Mucosa of descending colon (tissue), 3 donors: ENCODE measurements at regions not wholly inside any gene's neighbourhood (a gene's known extent, or its start where the extent isn't known, plus 50 kb on each side); places are given as distances from the start of the nearest gene placed in this dataset.
A peak's percentile ranks its signal among the peaks of the same experiment; 100 is the strongest.
"Not testable (repeated sequence)": the region's sequence is repeated elsewhere in the genome, so short reads cannot be mapped to it uniquely, and the experiment has no call there.

Source experiments
- ATAC-seq: fragments of 200-7000 bp; cut with Tn5 transposase; one replicate; pipeline ENCODE4 v1.9.1; 2020; ENCODE audit warnings: mild to moderate bottlenecking, moderate library complexity
- DNase-seq, 3 donors: peaks; one replicate each; pipeline ENCODE4 v3.0.0-alpha.2; 2020
- H3K36me3 ChIP-seq: fragments of 200-600 bp; one replicate; pipeline ENCODE4 v1.8.0; 2021; ENCODE audit warnings: low read depth, mild to moderate bottlenecking
- H3K4me1 ChIP-seq: fragments of 200-600 bp; one replicate; pipeline ENCODE4 v1.8.0; 2021; ENCODE audit warnings: low read depth, mild to moderate bottlenecking
- H3K4me3 ChIP-seq: fragments of 200-600 bp; one replicate; pipeline ENCODE4 v1.8.0; 2021; ENCODE audit warnings: mild to moderate bottlenecking
- H3K9me3 ChIP-seq: fragments of 200-600 bp; one replicate; pipeline ENCODE4 v1.8.0; 2021; ENCODE audit warnings: mild to moderate bottlenecking
- intact Hi-C, 2 donors: fragments of 100-400 bp; cut with DNase I in 1 of 2; cut with micrococcal nuclease in 1 of 2; formaldehyde crosslinking; loops; one replicate each; pipeline versions ENCODE4 v1.11.0 to v1.11.1; 2022; cut with DNase I, micrococcal nuclease
- TF ChIP-seq, protein P1 (sequence below): fragments of 200-600 bp; IDR thresholded peaks from one replicate; pipeline ENCODE4 v1.8.0; 2022; ENCODE audit warnings: antibody characterized with exemption, mild to moderate bottlenecking
- donor health status: DM: no; HTN: no; CAD: no; lungs with moderate emphysema.
- donor health status: DM: no; HTN: no; CAD: no.
- donor health status: DM: no; HTN: yes; CAD: no.

DNA sequence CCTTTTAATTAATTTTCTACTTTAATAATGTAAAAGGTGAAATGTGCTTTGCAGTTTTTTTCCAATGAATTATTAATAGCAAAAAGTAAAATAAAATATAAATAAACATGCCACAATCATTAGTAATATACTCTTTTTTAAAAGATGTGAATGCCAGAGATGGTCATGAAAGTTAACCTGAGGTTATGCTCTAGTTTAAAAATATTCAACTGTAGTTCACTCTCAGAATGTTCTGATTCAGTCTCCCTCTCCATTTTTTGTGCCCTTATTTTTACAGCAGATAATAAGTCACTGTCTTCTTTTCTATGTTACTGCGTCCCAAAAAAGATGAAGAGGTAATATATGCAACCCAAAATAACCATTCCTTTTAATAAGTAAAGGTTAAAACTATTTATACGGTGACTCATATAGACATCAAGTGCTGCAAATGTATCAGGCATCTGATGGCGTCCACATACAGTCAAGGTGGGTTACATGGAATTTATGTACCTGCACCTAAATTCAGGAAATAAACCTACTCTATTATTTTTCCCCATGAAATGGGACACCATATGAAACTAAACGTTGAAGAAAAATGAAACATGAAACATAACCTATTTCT is 153.6 kb upstream of the ZNF804A start:
- TF ChIP-seq, protein P1, sequence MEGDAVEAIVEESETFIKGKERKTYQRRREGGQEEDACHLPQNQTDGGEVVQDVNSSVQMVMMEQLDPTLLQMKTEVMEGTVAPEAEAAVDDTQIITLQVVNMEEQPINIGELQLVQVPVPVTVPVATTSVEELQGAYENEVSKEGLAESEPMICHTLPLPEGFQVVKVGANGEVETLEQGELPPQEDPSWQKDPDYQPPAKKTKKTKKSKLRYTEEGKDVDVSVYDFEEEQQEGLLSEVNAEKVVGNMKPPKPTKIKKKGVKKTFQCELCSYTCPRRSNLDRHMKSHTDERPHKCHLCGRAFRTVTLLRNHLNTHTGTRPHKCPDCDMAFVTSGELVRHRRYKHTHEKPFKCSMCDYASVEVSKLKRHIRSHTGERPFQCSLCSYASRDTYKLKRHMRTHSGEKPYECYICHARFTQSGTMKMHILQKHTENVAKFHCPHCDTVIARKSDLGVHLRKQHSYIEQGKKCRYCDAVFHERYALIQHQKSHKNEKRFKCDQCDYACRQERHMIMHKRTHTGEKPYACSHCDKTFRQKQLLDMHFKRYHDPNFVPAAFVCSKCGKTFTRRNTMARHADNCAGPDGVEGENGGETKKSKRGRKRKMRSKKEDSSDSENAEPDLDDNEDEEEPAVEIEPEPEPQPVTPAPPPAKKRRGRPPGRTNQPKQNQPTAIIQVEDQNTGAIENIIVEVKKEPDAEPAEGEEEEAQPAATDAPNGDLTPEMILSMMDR: no peak
- no peak overlapping the region for H3K4me3 ChIP-seq
- no peaks in the 10 kb centered on the region for H3K4me1 ChIP-seq
- intact Hi-C loops: no loop called here
- ATAC-seq (no peak), DNase-seq (no peak)
- no peaks in the 10 kb centered on the region for H3K9me3 ChIP-seq
- H3K36me3 ChIP-seq: no peaks in the 10 kb centered on the region

DNA sequence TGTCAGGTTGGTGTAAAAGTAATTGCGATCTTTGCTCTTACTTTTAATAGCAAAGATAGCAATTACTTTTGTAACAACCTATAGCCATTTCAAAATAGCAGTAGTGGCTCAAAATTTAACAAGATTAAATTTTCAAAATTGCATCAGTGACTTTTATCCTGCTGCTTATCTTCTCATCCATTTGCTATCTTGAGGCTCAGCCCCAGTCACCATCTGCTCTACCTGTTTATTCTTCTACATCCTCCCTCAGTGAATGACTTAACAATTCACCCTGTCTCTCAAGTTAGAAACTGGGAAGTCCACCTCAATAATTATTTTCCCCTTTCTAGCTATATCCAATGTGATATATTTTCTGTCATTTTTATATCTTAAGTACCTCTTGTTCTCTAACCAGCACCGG is 148.6 kb upstream of the ZNF804A start:
- peak; percentile 63 for ATAC-seq
- intact Hi-C loops: no loop called here
- peak in 1 of 3 donors; percentile 28 for DNase-seq
- Histone ChIP-seq H3K9me3 (no peaks in the 10 kb centered on the region), H3K4me3 (no peak overlapping the region), H3K36me3 (no peaks in the 10 kb centered on the region), H3K4me1 (no peaks in the 10 kb centered on the region)
- TF ChIP-seq, protein P1: no peak

DNA sequence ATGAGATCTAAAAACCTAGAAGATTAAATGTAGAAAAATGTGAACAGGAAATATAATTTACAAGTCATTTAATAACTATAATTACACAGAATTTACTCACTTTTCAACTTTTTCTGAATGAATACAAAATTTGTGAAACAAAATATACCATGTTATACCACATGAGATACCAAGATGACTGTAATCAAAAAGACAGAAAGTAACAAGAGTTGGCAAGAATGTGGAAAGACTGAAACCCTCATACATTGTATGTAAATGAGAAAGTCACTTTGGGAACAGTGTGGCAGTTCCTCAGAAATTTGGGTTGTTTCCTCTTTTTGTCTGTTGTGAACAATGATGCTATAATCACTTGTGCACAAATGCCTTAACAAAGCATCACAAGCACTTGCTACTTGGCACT is 145.4 kb upstream of the ZNF804A start:
- TF ChIP-seq, protein P1: no peak
- no peak for ATAC-seq
- no peak for DNase-seq
- H3K4me1 ChIP-seq: no peaks in the 10 kb centered on the region
- H3K4me3 ChIP-seq: no peak overlapping the region
- no peaks in the 10 kb centered on the region for H3K9me3 ChIP-seq
- intact Hi-C loops: no loop called here
- H3K36me3 ChIP-seq: no peaks in the 10 kb centered on the region

DNA sequence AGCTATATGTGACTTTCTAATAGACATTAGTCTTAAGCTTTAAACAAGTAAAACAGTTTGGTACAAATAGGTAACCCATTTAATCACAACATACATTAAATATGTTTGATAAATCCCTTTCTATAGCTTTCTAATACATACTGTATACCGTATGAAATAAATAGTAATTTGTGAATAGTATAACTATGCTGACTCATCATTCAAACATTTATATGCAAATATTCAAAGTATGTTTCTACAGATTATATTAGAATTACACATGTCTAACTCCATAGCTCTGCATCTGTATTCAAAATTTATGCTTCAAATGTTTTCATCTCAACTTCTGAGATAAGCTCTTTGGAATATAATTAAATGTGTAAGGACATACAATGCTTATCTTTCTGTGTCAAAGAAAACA is 142.7 kb upstream of the ZNF804A start:
- H3K4me1 ChIP-seq: no peaks in the 10 kb centered on the region
- intact Hi-C loops: no loop called here
- ATAC-seq (no peak), DNase-seq (no peak)
- no peak overlapping the region for H3K4me3 ChIP-seq
- H3K36me3 ChIP-seq: no peaks in the 10 kb centered on the region
- no peaks in the 10 kb centered on the region for H3K9me3 ChIP-seq
- TF ChIP-seq, protein P1: no peak

DNA sequence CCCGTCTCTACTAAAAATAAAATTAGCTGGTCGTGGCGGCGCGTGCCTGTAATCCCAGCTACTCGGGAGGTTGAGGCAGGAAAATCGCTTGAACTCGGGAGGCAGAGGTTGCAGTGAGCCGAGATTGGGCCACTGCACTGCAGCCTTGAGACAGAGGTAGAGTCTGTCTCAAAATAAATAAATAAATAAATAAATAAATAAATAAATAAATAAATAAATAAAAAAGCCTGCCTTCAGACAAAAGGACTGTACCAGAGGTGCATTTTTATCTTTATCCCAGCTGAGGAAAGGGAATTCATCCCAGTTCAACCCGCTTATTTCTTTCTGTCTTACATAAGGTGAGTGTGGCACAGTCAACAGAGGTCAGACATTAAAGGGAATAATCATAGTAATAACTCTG is 141.6 kb upstream of the ZNF804A start:
- H3K4me3 ChIP-seq, intact Hi-C loops, ATAC-seq, H3K36me3 ChIP-seq, H3K4me1 ChIP-seq, H3K9me3 ChIP-seq, DNase-seq: not testable (repeated sequence)

DNA sequence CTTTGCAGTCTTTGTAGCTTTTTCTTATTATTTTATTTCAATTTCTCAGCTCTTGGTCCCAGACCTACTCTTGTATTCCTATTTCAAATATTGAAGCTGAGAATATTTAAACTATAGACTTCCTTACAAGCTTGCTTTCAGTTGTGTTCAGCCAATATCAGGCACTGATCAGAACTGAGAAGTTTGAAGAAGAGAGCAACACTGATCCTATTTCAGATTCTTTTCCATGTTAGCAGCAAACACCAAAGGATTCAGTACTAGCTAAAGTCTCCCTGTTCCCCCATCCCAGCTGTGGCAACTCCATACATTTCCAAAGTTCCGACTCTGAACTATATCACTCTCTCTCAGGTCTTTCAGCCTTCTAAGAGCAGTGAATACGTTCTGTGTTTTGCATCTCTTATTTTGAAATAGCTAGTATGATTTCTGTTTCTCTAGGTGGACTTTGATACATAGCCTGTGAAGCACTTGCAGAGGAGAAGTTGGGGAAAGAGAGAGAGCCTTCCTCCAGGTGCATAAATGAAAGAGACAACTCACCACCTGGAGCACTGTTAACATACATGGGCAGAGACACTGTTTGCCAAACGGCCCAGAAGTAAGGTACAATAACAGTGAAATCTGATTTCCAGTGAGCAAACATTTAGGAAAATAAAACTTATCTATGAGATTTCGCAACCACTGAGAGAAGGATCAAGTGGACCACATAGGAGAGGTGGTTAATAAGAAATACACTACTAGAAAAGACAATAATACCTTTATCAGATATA is 135.0 kb upstream of the ZNF804A start:
- peaks cover 12% of the 10 kb centered on the region for H3K4me1 ChIP-seq
- H3K4me3 ChIP-seq: no peak overlapping the region
- H3K9me3 ChIP-seq: no peaks in the 10 kb centered on the region
- peak; percentile 98 for ATAC-seq
- no peaks in the 10 kb centered on the region for H3K36me3 ChIP-seq
- peak in 1 of 3 donors; percentile 32 for DNase-seq
- TF ChIP-seq, protein P1: no peak
- intact Hi-C loops: no loop called here
